GM18870 (cell line): ENCODE measurements at regions not wholly inside any gene's neighbourhood (a gene's known extent, or its start where the extent isn't known, plus 50 kb on each side); places are given as distances from the start of the nearest gene placed in this dataset.
"Not testable (repeated sequence)": the region's sequence is repeated elsewhere in the genome, so short reads cannot be mapped to it uniquely, and the experiment has no call there.

ENCODE experiments used
- ATAC-seq: cut with Tn5 transposase; IDR thresholded peaks from one replicate; pipeline ENCODE4 v1.9.1; 2021; ENCODE audit warnings: moderate library complexity; ENCODE audit not compliant: unreplicated experiment

DNA sequence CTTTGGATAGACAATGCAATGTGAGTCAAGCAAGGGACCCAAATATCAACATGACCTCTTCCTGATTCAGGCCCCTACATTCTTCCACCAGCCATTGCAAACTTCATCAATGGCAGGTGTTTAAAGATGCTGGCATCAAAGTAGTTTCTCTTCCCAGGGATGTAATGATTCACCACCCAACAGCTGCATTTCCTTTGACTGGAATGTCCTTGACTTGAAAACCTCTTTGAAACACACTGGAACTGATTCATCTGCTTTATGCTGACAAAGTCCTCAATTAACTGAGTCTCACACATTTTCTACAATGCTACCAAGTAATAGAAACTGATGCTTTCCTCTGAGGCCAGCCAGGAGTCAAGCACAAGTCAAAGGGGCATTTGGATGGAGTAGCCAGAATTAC is 385.5 kb downstream of the GBE1 start:
- no peak for ATAC-seq

DNA sequence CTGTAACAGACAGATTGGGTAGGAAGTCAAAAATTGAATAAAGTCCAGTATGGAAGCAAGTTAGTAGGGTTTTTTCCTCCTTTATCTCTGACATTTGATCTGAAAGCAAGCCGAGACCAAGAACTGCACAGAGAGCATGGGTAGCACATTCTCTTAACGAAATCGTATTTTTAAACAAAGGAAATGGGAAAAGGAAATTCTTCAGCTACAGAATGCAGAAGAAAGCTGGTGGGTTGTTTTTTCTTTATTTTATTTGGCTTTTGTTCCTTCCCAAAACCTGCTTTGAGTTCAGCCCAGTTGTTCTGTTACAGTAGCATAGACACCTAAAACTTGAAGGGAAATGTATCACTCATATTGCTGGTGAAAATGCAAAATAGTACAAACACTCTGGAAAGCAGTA is 397.0 kb downstream of the GBE1 start:
- no peak for ATAC-seq

DNA sequence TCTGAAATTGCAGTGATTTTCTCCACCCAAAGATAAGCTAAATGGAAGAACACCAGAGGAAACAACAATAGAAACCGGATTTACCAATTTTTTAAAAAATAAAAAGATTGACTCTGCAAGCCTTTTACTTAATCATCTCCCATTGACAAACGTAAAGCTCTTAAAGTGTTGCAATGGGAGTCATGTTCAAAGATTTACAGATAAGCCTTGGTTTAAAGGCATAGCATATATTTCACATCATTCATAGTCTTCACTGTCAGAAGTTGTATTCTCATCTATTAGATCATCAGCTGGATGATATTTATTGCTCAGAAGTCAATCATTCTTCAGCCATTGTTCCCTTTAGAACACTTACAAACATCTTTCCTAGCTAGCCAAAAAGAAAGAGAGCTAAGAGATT is 397.6 kb downstream of the GBE1 start:
- ATAC-seq = no peak

DNA sequence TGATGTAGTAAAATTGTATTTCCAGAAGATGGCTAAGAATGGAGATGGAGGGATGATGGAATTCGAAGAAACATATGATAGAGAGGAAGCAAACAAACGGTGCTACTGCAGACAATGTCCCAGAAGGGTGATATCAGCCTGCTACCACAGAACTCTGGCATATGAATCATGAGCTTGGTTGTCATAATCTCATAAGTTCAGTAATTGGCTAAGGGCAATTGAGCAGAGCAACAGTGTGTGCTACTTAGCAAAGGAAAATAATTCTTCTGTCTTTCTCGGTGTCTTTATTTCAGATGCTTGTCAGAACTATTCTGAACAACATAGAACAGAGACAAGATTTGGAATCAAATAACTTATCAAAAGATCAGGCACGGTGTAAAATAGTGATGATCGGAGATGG is 407.3 kb downstream of the GBE1 start:
- no peak for ATAC-seq

GRCh38 chr3:81352867-81353266 is 408.6 kb downstream of the GBE1 start:
- peak; percentile 51 for ATAC-seq

GRCh38 chr3:81349816-81350340 is 411.6 kb downstream of the GBE1 start:
- no peak for ATAC-seq

DNA sequence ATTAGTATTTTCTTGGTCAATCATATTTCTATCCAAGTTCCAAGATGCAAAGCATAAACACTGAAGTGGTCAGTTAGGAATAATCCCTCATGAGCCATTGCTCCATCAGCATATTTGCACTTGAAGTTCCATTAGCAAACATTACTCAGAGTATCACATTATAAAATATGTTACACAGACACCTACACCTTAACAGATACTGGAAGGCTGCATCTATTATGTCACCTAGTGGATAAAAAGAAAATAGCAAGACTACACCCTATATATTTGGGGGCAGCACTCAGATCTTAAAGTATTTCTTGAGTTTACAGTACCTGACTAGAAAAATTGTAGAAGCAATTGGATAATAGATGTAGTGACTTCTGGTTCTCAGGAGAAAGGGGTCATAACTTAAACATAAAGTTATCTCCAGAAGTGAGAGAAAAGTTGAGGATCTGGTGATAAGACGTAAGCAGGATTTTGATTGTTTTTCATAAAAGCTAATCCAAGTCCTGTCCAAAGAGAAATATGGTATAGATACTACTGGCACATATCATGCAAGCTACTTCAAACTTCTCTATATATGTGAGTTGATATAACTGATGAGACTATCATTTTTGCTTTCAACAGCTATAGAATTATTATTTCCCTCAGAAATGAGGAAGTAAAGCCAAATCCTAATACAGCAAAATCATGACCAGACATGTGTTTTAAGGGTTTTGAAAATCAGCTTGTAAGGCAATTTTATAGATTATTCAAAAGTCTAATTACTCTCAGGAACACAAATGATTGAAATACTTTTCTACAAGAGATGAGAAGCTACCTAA is 422.2 kb downstream of the GBE1 start:
- peak; percentile 94 for ATAC-seq

GRCh38 chr3:81336470-81336869 is 425.0 kb downstream of the GBE1 start:
- no peak for ATAC-seq

GRCh38 chr3:81329835-81330234 is 431.6 kb downstream of the GBE1 start:
- not testable (repeated sequence) for ATAC-seq

DNA sequence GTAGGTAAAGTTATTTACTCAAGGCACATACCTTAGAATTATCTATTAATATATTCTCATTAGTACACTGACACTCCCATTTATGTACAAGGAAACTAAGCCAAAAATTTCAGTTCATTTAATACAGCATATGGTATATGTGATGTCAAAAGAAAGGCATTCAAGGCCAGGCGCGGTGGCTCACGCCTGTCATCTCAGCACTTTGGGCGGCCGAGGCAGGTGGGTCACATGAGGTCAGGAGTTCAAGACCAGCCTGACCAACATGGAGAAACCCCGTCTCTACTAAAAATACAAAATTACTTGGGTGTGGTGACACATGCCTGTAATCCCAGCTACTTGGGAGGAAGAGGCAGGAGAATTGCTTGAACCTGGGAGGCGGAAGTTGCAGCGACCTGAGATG is 435.2 kb downstream of the GBE1 start:
- ATAC-seq = no peak

DNA sequence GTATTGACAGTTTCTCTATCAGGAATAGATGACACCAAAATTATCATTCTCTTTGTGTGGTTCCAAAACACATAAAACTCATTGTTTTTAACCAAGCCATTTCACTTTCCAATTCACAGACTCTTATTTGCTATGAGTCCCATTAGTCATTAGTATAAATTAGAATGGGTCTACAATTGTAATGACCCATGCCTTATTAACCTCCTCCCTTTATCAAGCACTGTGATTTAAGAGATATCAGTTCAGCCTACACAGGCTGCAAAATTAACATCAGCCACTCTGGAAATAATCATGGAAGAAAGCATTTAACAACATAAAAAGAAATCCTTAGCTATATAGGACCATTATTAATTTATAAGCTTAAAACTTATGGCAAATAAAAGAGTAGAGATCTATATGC is 440.6 kb downstream of the GBE1 start:
- no peak for ATAC-seq

- no peak for ATAC-seq
Measured at GRCh38 chr3:81315030-81315429, 446.4 kb downstream of the GBE1 start.

DNA sequence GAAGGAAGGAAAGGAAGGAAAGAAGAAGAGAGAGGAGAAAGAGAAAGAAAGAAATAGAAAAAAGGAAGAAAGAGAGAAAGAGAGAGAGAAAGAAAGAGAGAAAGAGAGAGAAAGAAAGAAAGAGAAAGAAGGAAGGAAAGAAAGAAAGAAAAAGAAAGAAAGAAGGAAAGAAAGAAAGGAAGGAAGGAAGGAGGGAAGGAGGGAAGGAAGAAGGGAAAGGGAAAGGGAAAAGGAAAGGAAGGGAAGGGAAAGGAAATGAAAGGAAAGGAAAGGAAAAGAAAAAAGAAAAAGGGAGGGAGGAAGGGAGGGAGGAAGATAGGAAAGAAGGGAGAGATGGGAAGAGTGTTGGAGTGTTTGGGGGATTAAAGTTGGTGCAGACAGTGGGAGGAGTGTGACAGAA is 450.1 kb downstream of the GBE1 start:
- ATAC-seq = no peak

DNA sequence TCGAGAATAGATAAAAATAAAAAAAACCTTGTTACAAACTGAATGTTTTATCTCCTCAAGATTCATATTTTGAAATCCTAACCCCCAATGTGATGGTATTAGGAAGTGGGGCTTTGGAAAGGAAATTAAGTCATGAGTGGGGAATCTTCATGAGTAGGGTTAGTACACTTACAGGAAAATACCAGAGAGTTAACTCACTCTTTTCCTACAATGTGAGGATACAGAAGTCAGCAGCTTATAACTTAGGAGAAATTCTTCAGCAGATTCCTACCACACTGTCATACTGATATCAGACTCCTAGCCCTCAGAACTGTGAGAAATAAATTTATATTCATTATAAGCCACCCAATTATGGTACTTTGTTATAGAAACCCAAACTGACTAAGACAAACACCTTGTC is 453.1 kb downstream of the GBE1 start:
- no peak for ATAC-seq

- ATAC-seq = no peak
Measured at GRCh38 chr3:81307221-81307620, 454.2 kb downstream of the GBE1 start.

DNA sequence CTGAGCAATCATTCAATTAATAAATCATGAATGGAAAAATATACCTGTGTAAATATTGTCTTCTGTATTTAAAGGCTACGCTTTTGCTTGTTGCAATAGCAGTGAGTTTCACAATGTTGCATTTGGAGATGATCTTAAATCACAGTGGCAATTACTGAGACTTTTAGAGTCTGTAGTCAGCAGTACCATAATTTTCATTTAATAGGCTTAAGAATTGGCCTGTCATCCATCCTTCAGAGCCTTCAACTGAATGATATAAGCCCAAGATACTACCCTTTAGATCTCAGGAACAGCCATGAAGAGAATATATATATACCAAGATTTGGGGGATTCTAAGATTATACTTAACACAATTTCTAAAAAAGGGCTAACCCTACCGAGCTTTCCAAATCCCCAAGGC is 458.1 kb downstream of the GBE1 start:
- no peak for ATAC-seq

DNA sequence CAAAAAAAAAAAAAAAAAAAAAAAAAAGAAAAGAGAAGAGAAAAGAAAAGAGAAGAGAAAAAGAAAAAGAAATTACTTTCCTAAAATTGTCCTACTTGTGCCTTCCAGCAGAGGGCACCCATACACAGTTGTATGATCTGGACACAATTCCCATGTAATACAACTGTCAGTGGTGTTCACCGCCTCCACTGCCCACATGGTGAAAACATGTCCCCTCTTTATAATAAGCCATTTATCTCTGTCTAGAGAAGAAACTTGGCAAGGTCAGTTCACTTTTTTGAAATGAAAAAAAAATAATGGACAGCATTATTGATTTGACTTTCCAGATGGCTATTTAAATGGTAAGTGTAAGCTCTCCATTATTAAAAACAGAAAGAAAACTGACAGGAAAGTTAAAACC is 459.4 kb downstream of the GBE1 start:
- peak; percentile 69 for ATAC-seq

GRCh38 chr3:81301230-81301629 is 460.2 kb downstream of the GBE1 start:
- no peak for ATAC-seq

DNA sequence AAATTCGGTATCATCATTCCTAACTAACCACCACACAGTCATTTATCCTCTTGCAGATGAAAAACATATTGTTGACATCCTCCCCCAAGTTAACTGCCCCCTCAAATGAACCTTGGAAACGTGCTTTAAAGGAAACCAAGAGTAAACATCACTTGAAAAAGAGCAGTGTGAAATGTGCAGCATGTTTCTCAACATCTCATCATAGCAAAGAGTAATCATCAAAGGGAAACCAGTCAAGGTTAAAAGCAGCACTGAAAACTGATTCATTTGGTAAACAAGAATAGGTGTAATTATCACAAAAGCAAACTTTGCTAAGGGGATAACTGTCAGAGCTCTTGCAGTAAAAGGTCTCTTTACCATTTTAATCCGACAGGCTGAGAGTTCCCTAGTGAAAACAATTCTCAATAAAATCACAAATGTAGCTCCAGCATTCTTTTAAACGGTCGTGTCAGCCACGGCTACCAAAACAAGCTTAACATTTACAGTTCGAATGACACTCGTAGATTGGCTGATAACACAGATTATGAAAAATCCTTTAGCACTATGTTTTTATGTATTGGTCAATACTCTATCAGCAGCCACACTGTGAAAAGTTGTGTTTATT is 461.0 kb downstream of the GBE1 start:
- no peak for ATAC-seq

GRCh38 chr3:81299481-81299880 is 462.0 kb downstream of the GBE1 start:
- ATAC-seq = no peak

DNA sequence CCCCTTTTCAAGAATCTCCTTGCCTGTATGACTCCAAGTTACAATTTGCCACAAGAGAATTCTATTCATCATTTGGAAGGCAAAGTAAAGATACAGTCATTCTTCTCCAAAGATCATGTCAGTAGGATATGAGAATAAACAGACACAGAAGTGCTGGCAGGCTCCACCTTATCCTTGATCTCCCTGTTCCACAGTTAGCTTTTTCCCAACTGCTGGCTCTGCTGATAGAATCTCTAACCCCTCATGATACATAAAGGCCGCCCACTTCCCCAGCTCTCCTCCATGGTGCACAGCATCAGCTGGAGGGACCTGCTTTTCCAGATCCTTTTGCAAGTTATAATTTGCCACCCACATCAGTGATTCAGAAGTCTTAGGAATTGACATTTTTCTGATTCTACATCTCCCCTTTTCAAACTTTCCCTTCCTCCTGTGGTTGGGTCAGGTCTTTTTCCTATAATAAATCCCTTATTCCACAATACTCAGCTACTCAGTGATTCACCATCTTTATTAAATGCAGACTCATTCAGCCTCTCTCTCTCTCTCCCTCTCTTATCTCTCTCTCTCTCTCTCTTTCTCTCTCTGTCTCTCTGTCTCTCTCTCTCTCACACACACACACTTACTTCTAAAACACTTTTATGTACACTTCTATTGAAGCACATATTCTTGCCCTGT is 465.4 kb downstream of the GBE1 start:
- ATAC-seq = no peak

DNA sequence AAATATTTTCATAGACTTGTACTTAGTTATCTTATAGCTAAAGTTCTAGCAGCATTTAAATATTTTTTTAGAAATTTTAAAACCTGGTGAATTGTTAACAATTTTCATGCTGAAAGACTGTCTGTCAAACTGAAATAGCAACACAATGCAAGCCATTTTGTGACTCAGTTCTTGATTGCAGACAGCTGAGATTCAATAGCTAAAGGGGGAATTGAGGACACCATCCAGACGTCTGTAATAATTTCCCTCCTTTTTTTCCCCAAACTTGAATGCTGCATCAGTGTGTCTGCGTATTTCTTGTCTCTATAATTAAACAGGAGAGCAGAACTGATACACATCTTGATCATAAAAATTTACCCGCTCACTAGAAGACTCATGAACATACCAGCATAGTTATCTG is 468.3 kb downstream of the GBE1 start:
- no peak for ATAC-seq
